ENCODE measurements at regions not wholly inside any gene's neighbourhood (a gene's known extent, or its start where the extent isn't known, plus 50 kb on each side); places are given as distances from the start of the nearest gene placed in this dataset.

DNA sequence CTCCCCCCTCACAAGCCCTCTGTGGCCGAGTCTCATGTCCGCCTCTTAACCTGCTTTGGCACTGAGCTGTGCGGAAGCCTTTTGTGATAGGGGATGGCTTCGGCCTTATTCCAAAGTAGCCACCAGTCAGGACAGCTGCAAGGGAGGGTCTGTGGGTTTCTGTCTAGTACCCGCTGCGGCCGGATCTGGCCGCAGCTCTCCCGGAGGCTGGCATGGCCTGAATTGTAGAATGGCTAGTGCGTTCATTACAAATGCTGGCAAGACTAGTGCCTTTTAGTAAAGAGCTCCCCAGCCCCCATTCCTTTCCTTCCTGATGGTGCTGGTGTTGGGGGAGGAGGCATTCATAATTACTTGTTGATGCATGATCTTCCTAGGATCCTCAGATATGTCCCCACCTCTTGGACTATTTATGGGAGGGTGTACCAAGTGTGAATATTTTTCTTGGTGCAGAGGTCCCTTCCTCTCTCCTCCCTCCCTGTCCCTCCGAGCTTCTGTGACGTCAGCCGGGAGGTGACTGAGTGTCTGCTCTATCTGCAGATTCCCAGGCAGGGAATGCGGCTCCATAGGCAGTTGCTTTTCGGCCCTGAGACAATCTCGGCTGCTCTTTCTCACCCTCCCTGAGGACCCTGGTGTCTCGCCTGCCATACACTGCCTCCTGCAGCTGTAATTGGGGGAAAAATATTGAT is 108.7 kb upstream of the E2F8 start:
- H3K4me3 Mint-ChIP-seq: no peak overlapping the region
- ATAC-seq (no peak), DNase-seq (ENCODE audit: low spot score) (no peak)
- Histone ChIP-seq H3K9me2 (ENCODE audit: insufficient read depth) (no peaks in the 10 kb centered on the region), H3F3A (replicated peaks; ENCODE audit: low read depth) (peaks cover 4% of the 10 kb centered on the region; the same call in 1 of the 2 replicates), H4K20me1 (replicated peaks; ENCODE audit: insufficient read depth) (0 out of 2 replicates have a peak, but pooled peaks cover 3% of the 10 kb centered on the region), H3K4me3 (no peak overlapping the region), H2AFZ (no peak overlapping the region), H3K4me1 (ENCODE audit: insufficient read depth) (peaks cover 14% of the 10 kb centered on the region), H3K27me3 (ENCODE audit: insufficient read depth) (peaks cover 45% of the 10 kb centered on the region), H3K27ac (ENCODE audit: low read depth) (no peak overlapping the region), H3K4me2 (no peak overlapping the region), H3K79me2 (replicated peaks; ENCODE audit: insufficient read depth) (no peaks in the 10 kb centered on the region), H3K36me3 (ENCODE audit: insufficient read depth) (no peaks in the 10 kb centered on the region)
- no peaks in the 10 kb centered on the region for H3K36me3 Mint-ChIP-seq (ENCODE audit: low read depth)
- peaks cover 42% of the 10 kb centered on the region for H3K27me3 Mint-ChIP-seq (ENCODE audit: insufficient read depth, low read depth, poor library complexity)
- H3K27ac Mint-ChIP-seq: no peak overlapping the region
- no peaks in the 10 kb centered on the region; the same call in 2 of the 3 replicates for H3K9me3 Mint-ChIP-seq
- H3K4me1 Mint-ChIP-seq: peaks cover 5% of the 10 kb centered on the region; the same call in 2 of the 3 replicates
- TF ChIP-seq, protein P1, sequence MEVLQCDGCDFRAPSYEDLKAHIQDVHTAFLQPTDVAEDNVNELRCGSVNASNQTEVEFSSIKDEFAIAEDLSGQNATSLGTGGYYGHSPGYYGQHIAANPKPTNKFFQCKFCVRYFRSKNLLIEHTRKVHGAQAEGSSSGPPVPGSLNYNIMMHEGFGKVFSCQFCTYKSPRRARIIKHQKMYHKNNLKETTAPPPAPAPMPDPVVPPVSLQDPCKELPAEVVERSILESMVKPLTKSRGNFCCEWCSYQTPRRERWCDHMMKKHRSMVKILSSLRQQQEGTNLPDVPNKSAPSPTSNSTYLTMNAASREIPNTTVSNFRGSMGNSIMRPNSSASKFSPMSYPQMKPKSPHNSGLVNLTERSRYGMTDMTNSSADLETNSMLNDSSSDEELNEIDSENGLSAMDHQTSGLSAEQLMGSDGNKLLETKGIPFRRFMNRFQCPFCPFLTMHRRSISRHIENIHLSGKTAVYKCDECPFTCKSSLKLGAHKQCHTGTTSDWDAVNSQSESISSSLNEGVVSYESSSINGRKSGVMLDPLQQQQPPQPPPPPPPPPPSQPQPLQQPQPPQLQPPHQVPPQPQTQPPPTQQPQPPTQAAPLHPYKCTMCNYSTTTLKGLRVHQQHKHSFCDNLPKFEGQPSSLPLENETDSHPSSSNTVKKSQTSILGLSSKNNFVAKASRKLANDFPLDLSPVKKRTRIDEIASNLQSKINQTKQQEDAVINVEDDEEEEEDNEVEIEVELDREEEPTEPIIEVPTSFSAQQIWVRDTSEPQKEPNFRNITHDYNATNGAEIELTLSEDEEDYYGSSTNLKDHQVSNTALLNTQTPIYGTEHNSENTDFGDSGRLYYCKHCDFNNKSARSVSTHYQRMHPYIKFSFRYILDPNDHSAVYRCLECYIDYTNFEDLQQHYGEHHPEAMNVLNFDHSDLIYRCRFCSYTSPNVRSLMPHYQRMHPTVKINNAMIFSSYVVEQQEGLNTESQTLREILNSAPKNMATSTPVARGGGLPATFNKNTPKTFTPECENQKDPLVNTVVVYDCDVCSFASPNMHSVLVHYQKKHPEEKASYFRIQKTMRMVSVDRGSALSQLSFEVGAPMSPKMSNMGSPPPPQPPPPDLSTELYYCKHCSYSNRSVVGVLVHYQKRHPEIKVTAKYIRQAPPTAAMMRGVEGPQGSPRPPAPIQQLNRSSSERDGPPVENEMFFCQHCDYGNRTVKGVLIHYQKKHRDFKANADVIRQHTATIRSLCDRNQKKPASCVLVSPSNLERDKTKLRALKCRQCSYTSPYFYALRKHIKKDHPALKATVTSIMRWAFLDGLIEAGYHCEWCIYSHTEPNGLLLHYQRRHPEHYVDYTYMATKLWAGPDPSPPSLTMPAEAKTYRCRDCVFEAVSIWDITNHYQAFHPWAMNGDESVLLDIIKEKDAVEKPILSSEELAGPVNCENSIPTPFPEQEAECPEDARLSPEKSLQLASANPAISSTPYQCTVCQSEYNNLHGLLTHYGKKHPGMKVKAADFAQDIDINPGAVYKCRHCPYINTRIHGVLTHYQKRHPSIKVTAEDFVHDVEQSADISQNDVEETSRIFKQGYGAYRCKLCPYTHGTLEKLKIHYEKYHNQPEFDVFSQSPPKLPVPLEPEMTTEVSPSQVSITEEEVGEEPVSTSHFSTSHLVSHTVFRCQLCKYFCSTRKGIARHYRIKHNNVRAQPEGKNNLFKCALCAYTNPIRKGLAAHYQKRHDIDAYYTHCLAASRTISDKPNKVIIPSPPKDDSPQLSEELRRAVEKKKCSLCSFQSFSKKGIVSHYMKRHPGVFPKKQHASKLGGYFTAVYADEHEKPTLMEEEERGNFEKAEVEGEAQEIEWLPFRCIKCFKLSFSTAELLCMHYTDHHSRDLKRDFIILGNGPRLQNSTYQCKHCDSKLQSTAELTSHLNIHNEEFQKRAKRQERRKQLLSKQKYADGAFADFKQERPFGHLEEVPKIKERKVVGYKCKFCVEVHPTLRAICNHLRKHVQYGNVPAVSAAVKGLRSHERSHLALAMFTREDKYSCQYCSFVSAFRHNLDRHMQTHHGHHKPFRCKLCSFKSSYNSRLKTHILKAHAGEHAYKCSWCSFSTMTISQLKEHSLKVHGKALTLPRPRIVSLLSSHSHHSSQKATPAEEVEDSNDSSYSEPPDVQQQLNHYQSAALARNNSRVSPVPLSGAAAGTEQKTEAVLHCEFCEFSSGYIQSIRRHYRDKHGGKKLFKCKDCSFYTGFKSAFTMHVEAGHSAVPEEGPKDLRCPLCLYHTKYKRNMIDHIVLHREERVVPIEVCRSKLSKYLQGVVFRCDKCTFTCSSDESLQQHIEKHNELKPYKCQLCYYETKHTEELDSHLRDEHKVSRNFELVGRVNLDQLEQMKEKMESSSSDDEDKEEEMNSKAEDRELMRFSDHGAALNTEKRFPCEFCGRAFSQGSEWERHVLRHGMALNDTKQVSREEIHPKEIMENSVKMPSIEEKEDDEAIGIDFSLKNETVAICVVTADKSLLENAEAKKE (CRISPR knock-in tag; IDR thresholded peaks at IDR 0.05): no peak
- TF ChIP-seq, protein P2, sequence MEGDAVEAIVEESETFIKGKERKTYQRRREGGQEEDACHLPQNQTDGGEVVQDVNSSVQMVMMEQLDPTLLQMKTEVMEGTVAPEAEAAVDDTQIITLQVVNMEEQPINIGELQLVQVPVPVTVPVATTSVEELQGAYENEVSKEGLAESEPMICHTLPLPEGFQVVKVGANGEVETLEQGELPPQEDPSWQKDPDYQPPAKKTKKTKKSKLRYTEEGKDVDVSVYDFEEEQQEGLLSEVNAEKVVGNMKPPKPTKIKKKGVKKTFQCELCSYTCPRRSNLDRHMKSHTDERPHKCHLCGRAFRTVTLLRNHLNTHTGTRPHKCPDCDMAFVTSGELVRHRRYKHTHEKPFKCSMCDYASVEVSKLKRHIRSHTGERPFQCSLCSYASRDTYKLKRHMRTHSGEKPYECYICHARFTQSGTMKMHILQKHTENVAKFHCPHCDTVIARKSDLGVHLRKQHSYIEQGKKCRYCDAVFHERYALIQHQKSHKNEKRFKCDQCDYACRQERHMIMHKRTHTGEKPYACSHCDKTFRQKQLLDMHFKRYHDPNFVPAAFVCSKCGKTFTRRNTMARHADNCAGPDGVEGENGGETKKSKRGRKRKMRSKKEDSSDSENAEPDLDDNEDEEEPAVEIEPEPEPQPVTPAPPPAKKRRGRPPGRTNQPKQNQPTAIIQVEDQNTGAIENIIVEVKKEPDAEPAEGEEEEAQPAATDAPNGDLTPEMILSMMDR (conservative IDR thresholded peaks at IDR 0.05; ENCODE audit: low read depth in 2 of 2): no peak
- TF ChIP-seq JUNB (IDR thresholded peaks at IDR 0.05; ENCODE audit: unreplicated experiment): no peak
- TF ChIP-seq, protein P3, sequence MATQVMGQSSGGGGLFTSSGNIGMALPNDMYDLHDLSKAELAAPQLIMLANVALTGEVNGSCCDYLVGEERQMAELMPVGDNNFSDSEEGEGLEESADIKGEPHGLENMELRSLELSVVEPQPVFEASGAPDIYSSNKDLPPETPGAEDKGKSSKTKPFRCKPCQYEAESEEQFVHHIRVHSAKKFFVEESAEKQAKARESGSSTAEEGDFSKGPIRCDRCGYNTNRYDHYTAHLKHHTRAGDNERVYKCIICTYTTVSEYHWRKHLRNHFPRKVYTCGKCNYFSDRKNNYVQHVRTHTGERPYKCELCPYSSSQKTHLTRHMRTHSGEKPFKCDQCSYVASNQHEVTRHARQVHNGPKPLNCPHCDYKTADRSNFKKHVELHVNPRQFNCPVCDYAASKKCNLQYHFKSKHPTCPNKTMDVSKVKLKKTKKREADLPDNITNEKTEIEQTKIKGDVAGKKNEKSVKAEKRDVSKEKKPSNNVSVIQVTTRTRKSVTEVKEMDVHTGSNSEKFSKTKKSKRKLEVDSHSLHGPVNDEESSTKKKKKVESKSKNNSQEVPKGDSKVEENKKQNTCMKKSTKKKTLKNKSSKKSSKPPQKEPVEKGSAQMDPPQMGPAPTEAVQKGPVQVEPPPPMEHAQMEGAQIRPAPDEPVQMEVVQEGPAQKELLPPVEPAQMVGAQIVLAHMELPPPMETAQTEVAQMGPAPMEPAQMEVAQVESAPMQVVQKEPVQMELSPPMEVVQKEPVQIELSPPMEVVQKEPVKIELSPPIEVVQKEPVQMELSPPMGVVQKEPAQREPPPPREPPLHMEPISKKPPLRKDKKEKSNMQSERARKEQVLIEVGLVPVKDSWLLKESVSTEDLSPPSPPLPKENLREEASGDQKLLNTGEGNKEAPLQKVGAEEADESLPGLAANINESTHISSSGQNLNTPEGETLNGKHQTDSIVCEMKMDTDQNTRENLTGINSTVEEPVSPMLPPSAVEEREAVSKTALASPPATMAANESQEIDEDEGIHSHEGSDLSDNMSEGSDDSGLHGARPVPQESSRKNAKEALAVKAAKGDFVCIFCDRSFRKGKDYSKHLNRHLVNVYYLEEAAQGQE (IDR thresholded peaks at IDR 0.05; ENCODE audit: unreplicated experiment): no peak
- TF ChIP-seq, protein P4, sequence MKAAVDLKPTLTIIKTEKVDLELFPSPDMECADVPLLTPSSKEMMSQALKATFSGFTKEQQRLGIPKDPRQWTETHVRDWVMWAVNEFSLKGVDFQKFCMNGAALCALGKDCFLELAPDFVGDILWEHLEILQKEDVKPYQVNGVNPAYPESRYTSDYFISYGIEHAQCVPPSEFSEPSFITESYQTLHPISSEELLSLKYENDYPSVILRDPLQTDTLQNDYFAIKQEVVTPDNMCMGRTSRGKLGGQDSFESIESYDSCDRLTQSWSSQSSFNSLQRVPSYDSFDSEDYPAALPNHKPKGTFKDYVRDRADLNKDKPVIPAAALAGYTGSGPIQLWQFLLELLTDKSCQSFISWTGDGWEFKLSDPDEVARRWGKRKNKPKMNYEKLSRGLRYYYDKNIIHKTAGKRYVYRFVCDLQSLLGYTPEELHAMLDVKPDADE (IDR thresholded peaks at IDR 0.05): no peak
- no peak for TF ChIP-seq EZH2phosphoT487 (IDR thresholded peaks at IDR 0.05; ENCODE audit: unreplicated experiment)
- TF ChIP-seq CREB1 (CRISPR knock-in tag; IDR thresholded peaks at IDR 0.05; ENCODE audit: low read depth): no peak
- no peak for TF ChIP-seq STAT1 (IDR thresholded peaks at IDR 0.05; ENCODE audit: unreplicated experiment)
- no peak for TF ChIP-seq ZNF114 (CRISPR knock-in tag; IDR thresholded peaks at IDR 0.05)
- TF ChIP-seq POLR2AphosphoS5 (IDR thresholded peaks at IDR 0.05; ENCODE audit: low read depth): no peak
- TF ChIP-seq NANOG (IDR thresholded peaks at IDR 0.05; ENCODE audit: borderline replicate concordance): no peak
- TF ChIP-seq ZNF331 (CRISPR knock-in tag; IDR thresholded peaks at IDR 0.05; ENCODE audit: low read depth): no peak
- TF ChIP-seq EZH2 (IDR thresholded peaks at IDR 0.05; ENCODE audit: low read depth, unreplicated experiment): no peak
